ENCODE measurements at regions not wholly inside any gene's neighbourhood (a gene's known extent, or its start where the extent isn't known, plus 50 kb on each side); places are given as distances from the start of the nearest gene placed in this dataset.

DNA sequence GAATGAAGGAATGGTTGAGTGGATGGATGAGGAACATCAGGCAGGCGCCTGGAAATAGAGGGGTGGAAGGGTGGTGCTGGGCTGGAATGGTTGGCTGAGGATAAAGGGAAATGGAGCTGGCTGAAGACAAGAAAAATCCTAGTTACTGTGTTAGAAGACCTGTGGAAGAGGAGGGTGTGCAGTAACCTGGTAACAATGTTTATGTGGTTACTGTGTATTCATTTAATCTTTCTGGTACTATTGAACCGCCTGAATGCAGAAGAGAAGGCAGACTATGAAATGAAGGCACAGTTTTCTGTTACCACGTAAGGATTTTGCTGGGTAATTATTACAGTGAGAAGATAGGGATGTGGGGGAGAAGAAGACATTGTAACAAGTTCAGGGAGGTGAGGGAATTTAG lies 110.3 kb upstream of the MGAT5 start:
- no peak for TF ChIP-seq POLR2AphosphoS5 (IDR thresholded peaks at IDR 0.05)
- no peak for TF ChIP-seq POLR2A (IDR thresholded peaks at IDR 0.05)
- no peak for TF ChIP-seq CTCF (IDR thresholded peaks at IDR 0.05)
- Histone ChIP-seq H3K27ac (no peak overlapping the region), H3K4me1 (no peaks in the 10 kb centered on the region), H3K36me3 (no peaks in the 10 kb centered on the region), H3K27me3 (no peaks in the 10 kb centered on the region), H3K4me3 (no peak overlapping the region), H3K9me3 (no peaks in the 10 kb centered on the region)
- no peak for DNase-seq (ENCODE audit: low spot score in 2 of 2)
- intact Hi-C loops (cut with DNase I; ENCODE audit: low total_unique reads), result no loop called here

GRCh38 chr2:134144081-134144596 lies 109.7 kb upstream of the MGAT5 start:
- Histone ChIP-seq H3K36me3 (no peaks in the 10 kb centered on the region), H3K4me1 (no peaks in the 10 kb centered on the region), H3K27me3 (no peaks in the 10 kb centered on the region), H3K9me3 (no peaks in the 10 kb centered on the region), H3K27ac (no peak overlapping the region), H3K4me3 (no peak overlapping the region)
- TF ChIP-seq POLR2A (IDR thresholded peaks at IDR 0.05), result no peak
- no peak for TF ChIP-seq CTCF (IDR thresholded peaks at IDR 0.05)
- TF ChIP-seq POLR2AphosphoS5 (IDR thresholded peaks at IDR 0.05), result no peak
- intact Hi-C loops (cut with DNase I; ENCODE audit: low total_unique reads), result no loop called here
- no peak for DNase-seq (ENCODE audit: low spot score in 2 of 2)

DNA sequence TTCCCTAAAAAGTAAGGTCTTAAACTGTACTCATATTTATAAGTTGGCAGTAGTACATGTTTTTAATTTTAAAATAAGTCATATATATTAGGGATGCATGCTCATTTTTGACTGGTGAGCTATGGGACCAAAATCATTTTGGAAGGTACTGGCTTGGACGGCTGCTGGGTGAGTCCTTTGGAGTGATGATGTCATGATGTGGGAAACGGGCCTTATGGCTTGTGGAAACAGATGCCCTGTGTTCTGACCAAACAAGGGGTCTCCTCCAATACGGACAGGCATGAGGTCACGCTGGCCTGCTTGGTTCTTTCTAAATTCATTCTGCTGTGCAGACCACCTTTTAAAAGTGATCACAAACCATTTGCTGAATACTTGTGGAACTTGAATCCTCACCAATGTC lies 109.2 kb upstream of the MGAT5 start:
- H3K27ac ChIP-seq, result no peak overlapping the region
- H3K27me3 ChIP-seq, result no peaks in the 10 kb centered on the region
- TF ChIP-seq POLR2AphosphoS5 (IDR thresholded peaks at IDR 0.05) (no peak), POLR2A (IDR thresholded peaks at IDR 0.05) (no peak)
- no peaks in the 10 kb centered on the region for H3K36me3 ChIP-seq
- intact Hi-C loops (cut with DNase I; ENCODE audit: low total_unique reads), result no loop called here
- no peak for DNase-seq (ENCODE audit: low spot score in 2 of 2)
- no peak overlapping the region for H3K4me3 ChIP-seq
- H3K9me3 ChIP-seq, result no peaks in the 10 kb centered on the region
- H3K4me1 ChIP-seq, result no peaks in the 10 kb centered on the region

- TF ChIP-seq CTCF (IDR thresholded peaks at IDR 0.05), result no peak
- no peak for TF ChIP-seq POLR2A (IDR thresholded peaks at IDR 0.05)
- no peak for TF ChIP-seq POLR2AphosphoS5 (IDR thresholded peaks at IDR 0.05)
- DNase-seq (ENCODE audit: low spot score in 2 of 2), result no peak
- H3K4me1 ChIP-seq, result no peaks in the 10 kb centered on the region
- no peaks in the 10 kb centered on the region for H3K9me3 ChIP-seq
- H3K36me3 ChIP-seq, result no peaks in the 10 kb centered on the region
- no peak overlapping the region for H3K4me3 ChIP-seq
- intact Hi-C loops (cut with DNase I; ENCODE audit: low total_unique reads), result no loop called here
- H3K27ac ChIP-seq, result peak overlapping the region in 1 of 2 donors; percentile 31
- no peaks in the 10 kb centered on the region for H3K27me3 ChIP-seq
These were observed 108.4 kb upstream of the MGAT5 start for GRCh38 chr2:134145519-134145918.

DNA sequence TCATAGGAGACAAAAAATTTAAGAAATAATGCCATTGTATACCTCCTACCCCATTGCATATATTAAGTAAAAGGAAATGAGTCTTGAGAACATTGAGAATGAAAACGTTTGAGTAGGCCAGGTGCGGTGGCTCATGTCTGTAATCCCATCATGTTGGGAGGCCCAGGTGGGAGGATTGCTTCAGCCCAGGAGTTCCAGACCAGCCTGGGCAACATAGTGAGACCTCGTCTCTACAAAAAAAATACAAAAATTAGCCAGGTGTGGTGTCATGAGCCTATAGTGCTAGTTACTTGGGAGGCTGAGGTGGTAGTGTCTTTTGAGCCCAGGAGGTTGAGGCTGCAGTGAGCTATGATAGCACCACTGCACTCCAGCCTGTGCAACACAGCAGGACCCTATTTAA lies 107.7 kb upstream of the MGAT5 start:
- no peaks in the 10 kb centered on the region for H3K36me3 ChIP-seq
- intact Hi-C loops (cut with DNase I; ENCODE audit: low total_unique reads), result loop anchor here (2.0 kb wide), 1 partner anchor 79 kb away; no protein-coding TSS in a partner anchor
- no peak for DNase-seq (ENCODE audit: low spot score in 2 of 2)
- H3K27me3 ChIP-seq, result no peaks in the 10 kb centered on the region
- no peaks in the 10 kb centered on the region for H3K4me1 ChIP-seq
- no peak overlapping the region for H3K4me3 ChIP-seq
- H3K27ac ChIP-seq, result peak overlapping the region; percentile 31 to 45
- TF ChIP-seq POLR2A (IDR thresholded peaks at IDR 0.05) (no peak), CTCF (IDR thresholded peaks at IDR 0.05) (no peak), POLR2AphosphoS5 (IDR thresholded peaks at IDR 0.05) (no peak)
- no peaks in the 10 kb centered on the region for H3K9me3 ChIP-seq

- Histone ChIP-seq H3K9me3 (no peaks in the 10 kb centered on the region), H3K27ac (peak overlapping the region; percentile 31 to 45), H3K4me3 (no peak overlapping the region), H3K36me3 (no peaks in the 10 kb centered on the region), H3K27me3 (no peaks in the 10 kb centered on the region), H3K4me1 (no peaks in the 10 kb centered on the region)
- peak in 1 of 2 donors; percentile 76 for DNase-seq (ENCODE audit: low spot score in 2 of 2)
- intact Hi-C loops (cut with DNase I; ENCODE audit: low total_unique reads), result loop anchor here (2.0 kb wide), 1 partner anchor 78 kb away; no protein-coding TSS in a partner anchor
- TF ChIP-seq CTCF (IDR thresholded peaks at IDR 0.05) (no peak), POLR2A (IDR thresholded peaks at IDR 0.05) (no peak), POLR2AphosphoS5 (IDR thresholded peaks at IDR 0.05) (no peak)
These were observed 107.3 kb upstream of the MGAT5 start for GRCh38 chr2:134146620-134147019.
